ENCODE measurements at regions not wholly inside any gene's neighbourhood (a gene's known extent, or its start where the extent isn't known, plus 50 kb on each side); places are given as distances from the start of the nearest gene placed in this dataset.

DNA sequence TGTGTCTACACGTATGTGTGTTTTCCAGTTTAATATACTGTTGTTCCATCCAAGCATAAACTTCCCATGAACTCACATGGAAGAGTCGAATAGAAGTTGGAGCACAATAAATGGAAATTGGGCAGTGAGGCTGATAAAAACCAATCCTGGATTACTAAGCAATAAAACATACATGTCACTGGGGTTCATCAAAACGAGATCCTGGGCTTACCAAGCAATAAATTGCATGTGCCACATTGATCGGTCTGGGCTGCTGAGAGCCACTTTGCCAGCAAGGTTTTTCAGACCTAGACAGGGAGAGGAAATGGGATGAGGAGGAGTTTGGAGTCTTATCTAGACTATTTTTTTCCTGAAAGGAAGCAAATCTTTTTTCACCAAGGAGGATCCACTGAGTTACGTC lies 322.3 kb upstream of the C16orf82 start:
- intact Hi-C loops (cut with DNase I): no loop called here
- no peak for DNase-seq

DNA sequence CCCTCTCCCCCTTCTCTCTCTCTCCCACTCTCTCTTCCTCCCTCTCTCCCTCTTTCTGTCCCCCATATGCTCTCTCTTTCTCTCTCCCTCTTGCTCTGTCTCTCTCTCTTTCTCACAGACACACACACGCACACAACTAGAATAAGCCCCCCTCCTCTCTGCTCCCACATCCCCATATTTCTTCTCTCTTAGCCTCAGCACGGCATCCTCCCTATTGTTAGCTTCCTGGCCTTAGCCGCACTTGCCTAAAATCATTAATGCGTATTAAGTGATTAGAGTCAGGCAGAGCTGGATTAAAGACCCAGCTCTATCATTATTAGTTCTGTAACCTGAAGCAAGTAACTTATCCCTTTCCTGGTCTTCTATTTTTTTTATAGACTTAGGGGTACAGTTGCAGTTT lies 319.0 kb upstream of the C16orf82 start:
- intact Hi-C loops (cut with DNase I): no loop called here
- DNase-seq: no peak

DNA sequence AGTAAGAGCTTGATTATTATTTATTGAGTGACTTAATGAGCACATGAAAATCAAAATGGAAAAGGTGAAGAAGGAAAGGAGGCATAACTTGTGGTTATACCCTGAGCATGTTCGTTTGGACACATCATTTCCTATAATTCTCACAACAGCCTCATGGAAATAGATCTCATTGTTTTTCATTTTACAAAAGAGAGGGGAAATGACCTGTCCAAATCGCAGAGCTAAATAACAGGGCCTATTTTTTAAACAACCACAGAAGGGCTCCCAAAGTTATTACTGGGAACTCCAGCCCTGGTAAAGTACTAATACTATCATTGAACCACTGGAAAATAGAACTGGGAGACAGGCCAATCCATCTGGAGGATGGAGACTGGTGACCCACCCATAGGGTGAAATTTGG lies 317.7 kb upstream of the C16orf82 start:
- DNase-seq: no peak

DNA sequence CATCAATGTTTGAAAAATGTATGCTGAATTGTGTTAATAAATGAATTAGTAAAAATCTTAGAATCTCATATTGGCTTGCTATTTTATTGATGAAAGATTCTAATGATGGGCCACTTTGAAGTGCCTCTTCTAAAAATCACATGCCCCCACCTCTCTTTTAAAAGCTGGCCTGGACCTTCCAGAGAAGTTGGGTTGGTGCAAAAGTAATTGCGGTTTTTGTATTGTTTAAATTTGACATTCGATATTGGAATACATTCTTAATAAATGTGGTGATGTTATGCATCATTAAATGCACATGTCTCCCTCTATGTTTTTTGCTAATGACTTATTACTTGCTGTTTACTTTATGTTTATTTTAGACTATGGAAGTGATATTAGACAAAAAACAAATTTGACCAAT lies 314.6 kb upstream of the C16orf82 start:
- no peak for DNase-seq
- intact Hi-C loops (cut with DNase I): no loop called here

More for the DNA sequence above, 317.7 kb upstream of the C16orf82 start:
- intact Hi-C loops (cut with DNase I): no loop called here

DNA sequence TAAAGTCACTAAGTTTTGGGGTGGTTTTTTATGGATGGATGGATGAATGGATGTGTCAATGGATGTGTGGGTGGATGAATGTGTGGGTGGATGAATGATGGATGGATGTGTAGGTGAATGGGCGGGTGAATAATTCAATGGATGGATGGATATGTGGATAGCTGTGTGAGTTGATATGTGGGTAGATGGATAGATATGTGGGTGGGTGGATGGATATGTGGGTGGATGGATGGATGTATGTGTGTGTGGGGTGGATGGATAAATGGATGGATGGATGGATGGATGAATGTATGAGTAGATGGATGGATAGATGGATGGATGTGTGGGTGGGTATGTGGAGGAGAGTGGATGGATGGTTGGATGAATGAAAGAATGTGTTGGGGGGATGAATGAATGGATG lies 310.1 kb upstream of the C16orf82 start:
- no peak for DNase-seq
- intact Hi-C loops (cut with DNase I): no loop called here

DNA sequence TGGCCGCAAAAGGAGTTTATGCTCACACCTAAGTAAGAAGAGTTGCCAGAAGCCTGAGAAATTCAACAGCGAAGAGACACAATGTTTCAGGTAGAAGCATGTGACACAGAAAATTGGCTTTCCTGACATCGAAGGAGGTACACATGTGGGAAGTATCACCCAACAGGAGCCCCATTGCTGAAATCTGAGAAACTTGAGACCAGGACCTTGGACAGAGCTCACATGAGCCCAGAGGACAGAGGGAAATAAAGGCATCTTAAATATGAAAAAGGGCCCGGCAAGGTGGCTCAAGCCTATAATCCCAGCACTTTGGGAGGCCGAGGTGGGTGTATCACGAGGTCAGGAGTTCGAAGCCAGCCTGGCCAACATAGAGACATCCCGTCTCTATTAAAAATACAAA lies 304.1 kb upstream of the C16orf82 start:
- intact Hi-C loops (cut with DNase I): no loop called here
- no peak for DNase-seq

DNA sequence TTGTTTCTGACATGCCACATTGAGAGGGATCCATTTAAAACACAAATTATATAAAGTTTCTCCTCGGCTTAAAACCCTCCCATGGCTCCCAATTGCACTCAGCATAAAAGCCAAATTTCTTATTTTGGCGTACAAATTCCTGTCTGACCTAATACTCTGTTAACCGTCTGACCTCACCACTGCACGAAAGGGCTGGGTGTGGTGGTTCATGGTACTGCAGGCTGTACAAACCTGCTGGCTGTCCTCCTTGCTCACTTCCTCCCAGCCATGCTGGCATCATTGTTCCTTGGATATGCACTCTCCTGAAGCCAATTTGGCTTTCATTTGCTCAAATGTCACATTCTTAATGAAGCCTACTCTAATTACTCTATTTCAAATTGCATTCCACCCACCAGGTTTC lies 301.6 kb upstream of the C16orf82 start:
- intact Hi-C loops (cut with DNase I): no loop called here
- DNase-seq: no peak

DNA sequence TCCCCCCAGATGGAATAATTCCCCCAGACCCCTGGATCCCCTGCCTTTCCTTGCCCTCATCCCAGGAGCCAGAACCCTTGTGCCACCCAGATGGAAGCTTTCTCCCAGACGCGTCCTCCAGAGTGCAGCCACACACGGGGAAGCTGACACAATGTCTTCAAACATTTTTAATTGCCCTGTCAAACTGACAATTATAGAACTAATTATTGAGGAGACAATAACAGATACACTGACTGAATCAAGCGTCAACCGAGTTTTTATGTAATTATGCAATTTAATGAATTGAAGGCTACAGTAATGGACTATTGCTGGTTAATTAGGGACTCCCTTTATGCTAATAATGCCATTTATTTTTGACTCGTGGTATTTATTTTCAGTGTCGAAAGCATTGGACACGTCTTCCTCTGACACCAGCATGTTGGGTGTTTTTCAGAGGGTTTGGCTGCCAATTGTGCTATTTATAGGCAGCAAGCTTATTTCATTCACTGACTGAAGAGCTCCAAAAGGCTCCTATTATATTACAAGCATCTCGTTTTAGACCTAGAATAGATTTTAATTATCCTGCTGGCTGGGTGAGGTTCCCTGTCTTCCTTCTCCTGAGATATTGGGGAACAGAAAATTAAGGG lies 298.2 kb upstream of the C16orf82 start:
- intact Hi-C loops (cut with DNase I): no loop called here
- no peak for DNase-seq

DNA sequence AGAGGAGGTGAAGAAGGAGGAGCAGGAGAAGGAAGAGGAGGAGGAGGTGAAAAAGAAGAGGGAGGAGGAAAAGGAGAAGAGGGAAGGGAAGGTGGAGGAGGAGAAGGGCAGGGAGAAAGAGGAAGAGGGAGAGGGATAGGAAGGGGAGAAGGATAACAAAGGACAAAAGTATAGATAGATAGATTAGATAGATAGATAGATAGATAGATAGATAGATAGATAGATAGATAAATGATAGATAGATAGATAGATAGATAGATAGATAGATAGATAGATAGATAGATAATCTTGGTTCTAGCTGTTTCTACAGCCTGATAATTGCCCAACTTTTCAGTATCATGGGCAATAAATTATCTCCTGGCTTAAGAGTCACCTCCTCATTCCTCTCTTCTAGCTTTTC lies 296.2 kb upstream of the C16orf82 start:
- no peak for DNase-seq
- intact Hi-C loops (cut with DNase I): no loop called here

DNA sequence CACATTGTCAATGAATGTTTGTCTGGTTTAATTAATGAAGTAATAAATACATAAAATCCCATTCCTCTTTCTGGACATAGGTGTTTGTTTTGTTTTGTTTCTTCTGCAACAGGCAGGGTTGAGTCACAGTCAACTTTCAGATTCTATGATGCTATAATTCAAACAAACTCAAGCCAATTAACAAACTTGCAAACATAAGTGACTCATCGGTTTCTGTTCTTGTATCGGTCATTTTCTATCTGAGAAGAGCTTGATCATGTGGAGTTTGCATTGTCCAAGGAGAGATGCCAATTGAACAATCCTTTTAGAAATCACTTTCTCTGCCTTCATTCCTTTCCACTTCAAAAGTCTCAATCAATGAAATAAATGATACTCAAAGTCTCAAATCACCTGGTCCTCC lies 294.2 kb upstream of the C16orf82 start:
- no peak for DNase-seq
- intact Hi-C loops (cut with DNase I): no loop called here

DNA sequence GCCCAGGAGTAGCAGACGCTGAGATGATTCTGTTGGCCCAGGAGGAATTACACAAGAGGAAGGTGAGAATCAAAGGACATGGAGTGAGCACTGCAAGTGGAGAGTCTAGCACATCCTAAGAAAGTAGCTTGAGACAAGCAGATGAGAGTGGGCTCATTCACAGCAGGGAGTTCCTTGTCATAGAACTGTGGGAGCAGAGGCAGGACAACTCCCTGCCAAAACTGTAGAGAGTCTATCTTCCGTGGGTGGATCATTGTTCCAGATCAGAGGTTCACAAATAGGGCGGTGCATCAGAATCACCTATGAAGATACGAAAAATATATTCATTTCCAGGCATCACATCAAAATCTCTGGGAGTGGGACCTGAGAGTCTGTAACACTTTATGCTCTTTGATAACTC lies 288.9 kb upstream of the C16orf82 start:
- no peak for DNase-seq
- intact Hi-C loops (cut with DNase I): no loop called here

DNA sequence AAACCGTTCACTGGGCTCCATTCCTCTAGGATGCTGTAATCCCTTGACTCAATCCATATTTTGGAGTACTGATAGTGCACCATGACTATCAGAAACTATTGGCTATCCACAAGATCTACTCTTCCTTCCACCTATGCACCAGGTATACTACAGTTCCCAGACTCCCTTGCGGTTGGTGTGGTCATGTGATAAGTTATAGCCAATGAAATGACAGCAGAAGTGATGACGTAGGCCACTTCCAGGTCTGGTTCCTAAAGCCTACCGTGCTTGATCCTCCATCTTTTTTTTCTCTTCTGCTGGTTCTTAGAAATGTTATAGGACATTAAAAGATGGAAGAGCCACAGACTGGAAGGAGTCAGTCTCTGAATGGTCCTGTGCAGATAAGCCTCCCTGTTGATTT lies 278.8 kb upstream of the C16orf82 start:
- intact Hi-C loops (cut with DNase I): no loop called here
- no peak for DNase-seq

DNA sequence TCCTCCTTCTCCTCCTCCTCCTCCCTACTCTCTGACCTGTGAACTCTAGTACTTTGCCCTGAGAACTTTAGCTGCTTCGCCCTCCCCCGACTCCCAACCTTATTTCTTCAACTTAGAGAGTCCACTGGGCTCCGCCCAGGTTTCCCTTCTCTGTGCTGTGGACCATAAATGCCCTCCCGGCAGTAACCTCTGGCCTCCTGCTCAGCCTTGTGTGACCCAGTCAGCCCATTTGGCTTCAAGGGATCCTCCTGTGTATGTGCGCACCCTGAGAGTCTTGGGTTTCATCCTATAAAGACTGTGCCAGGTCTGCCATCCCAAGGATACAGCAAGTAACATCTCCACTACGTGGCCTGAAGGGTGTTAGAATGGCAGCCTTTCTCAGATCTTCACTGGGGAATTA lies 275.6 kb upstream of the C16orf82 start:
- intact Hi-C loops (cut with DNase I): loop anchor here (10.0 kb wide), 1 partner anchor 956 kb away; no protein-coding TSS in a partner anchor
- DNase-seq: no peak

DNA sequence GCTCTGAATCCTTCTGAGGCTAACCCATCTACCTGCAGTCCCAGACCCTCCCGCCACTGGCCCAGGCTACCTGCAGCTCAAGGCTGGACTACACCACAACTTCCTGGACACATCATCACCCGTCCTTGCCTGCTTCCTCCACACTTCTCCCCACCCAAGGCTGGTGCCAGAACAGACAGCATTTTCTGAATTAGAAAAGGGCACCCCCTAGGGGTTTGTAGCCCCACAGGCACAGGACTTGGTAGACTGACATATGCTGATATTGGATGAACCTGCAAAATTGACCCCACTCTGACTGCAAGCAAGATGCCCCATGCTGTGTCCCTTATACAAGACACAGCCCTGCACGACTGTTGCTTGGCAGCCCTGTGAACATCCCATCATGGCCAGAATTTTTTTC lies 271.5 kb upstream of the C16orf82 start:
- DNase-seq: peak in 2 of 10 donors; percentile 17 to 28
- intact Hi-C loops (cut with DNase I): loop anchor here (10.0 kb wide), 1 partner anchor 960 kb away; no protein-coding TSS in a partner anchor

DNA sequence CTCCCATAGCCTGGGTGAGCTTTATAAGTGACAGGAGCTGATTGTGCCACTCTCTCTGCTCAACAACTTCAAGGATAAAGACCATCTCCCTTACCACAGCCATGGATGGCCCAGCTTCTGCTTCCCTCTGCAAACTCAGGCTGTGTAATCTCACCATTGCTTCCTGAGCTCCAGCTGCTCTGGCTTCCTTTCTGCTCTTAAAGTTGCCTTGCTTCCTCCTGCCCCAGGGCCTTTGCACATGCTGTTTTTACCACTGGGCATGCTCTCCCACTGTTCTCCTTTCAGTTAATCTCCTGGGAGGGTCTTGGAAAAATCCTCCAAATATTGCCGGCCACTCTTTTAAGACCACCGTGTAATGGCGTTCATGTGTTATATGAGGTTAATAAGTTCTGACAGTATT lies 265.1 kb upstream of the C16orf82 start:
- intact Hi-C loops (cut with DNase I): no loop called here
- no peak for DNase-seq

DNA sequence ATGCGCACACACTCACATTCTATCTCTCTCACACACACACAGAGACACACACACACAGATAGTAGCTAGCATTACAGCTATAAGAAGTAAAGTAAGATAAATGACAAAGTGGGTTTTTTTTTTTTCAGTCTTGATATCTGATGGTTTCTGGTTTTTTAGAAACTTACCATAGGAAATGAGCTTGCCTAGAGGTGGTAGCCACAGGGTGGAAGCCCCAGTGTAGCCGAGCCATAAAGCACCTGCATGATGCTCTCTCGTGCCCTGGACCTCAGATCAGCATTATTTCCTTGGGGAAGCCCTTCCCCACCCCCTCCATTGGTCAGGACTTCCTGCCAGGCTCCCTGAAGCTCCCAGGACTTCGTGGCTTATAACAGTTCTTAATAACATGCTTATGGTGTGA lies 264.3 kb upstream of the C16orf82 start:
- no peak for DNase-seq
- intact Hi-C loops (cut with DNase I): no loop called here

DNA sequence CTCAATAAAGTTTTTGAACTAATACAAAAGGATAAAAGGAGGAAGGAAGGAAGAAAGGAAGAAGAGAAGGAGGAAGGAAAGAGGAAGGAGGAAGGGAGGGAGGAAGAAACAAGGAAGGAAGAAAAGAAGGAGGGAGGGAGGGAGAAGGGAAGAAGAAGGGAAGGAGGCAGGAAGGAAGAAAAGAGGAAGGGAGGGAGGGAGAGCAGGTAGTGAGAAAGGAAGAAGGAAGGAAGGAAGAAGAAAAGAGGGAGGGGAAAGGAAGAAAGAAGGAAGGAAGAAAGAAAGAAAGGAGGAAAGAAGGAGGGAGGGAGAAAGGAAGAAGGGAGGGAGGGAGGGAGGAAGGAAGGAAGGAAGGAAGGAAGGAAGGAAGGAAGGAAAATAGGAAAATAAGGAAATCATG lies 263.8 kb upstream of the C16orf82 start:
- intact Hi-C loops (cut with DNase I): no loop called here
- no peak for DNase-seq

DNA sequence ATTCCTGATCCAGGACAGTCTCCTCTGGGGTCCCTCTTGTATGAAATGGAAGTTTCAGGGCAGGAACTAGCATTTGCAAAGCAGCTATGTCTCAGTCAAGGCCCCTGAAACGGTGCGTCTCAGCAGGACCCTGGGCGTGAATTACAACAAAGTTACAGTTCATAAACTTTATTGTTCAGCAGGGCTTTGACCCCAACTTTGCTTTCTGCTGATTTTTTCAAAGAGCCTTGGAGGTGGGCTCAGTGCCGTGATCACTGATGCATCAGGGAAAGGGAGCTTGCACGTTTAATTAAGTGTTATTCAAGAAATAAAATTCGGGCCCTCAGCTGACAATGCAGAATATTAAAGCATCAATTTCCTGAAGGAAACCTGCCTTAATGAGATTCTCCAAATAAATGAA lies 260.1 kb upstream of the C16orf82 start:
- intact Hi-C loops (cut with DNase I): no loop called here
- DNase-seq: no peak

DNA sequence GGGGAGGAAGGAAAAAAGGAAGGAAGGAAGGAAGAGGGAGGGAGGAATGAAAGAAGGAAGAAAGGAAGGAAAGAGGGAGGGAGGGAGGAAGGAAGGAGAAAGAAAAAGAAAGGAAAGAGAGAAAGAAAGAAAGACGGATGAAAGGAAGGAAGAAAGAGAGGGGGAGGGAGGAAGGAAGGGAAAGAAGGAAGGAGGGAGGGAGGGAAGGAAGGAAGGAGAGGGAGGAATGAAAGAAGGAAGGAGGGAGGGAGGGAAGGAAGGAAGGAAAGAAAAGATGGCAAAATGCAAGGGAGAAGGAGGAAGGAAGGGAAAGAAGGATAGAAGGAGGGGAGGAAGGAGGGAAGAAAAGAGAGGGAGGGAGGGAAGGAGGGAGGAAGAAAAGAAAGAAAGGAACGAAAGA lies 257.3 kb upstream of the C16orf82 start:
- intact Hi-C loops (cut with DNase I): no loop called here
- no peak for DNase-seq

DNA sequence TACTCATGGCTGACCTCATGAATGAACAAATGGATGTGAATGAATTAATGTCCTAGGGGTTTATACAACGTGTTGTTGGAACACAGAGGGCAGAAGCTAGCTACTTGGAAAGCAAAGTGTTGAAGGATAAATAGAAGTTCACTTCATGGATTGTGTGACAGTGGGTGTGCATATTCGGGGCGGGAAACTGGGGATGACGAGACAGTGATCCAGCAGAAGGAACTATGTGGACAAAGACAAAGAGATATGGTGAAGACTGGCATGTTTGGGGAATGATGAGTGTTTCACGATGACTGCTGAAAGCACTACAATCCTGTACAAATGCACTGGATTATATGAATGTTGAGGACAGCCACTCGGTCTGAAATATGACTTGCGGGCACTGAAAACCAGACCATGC lies 250.5 kb upstream of the C16orf82 start:
- no peak for DNase-seq
- intact Hi-C loops (cut with DNase I): no loop called here

DNA sequence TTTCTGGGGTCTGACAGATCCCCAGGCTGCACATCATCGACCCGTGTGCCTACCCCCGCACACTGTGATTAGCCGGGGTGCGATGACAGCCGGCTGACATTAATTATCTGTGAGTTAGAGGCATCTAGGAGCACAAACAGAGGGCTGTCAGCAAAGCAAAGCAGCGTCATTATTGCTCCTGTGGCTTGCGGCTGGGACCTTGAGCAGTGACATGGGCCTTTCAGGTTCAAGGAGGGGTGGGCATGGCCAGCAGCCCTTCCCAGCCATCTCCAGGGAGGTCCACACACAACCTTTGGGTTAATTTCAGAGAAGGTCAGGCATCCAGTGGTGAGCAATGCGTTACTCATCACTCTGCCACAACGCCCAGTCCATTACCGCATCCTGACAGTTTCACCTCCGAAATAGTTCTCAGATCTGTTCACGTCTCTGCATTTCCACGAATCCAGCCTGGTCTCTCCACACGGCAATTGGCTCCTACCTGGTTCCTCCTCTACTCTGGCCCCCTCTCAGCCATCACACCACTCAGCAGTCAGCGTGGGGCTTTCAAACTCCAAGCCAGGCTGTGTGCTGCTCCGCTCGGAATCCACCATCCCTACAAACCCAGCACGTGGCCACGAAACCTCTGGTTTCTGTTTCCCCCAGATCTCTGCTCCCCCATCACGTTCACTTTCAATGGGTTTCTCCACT lies 249.7 kb upstream of the C16orf82 start:
- intact Hi-C loops (cut with DNase I): no loop called here
- no peak for DNase-seq

DNA sequence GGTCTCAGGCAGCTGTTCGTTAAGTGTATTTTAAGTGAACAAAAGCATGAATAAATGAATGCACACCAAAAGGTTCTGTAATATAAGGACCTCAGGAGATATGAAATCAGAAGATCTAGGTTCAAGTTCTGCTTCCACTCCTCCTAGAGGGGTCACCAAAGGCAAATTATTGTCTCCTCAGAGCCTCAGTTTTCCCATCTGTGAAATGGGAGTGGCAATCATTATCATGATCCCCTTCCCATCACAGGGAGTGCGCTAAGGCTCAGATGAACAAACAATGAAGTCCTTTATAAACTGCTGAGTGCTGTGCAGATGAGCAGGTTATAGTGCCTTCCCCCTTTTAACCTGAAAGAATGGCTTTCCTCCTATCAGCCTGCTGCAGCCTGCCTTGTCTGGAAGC lies 248.3 kb upstream of the C16orf82 start:
- DNase-seq: no peak
- intact Hi-C loops (cut with DNase I): no loop called here

DNA sequence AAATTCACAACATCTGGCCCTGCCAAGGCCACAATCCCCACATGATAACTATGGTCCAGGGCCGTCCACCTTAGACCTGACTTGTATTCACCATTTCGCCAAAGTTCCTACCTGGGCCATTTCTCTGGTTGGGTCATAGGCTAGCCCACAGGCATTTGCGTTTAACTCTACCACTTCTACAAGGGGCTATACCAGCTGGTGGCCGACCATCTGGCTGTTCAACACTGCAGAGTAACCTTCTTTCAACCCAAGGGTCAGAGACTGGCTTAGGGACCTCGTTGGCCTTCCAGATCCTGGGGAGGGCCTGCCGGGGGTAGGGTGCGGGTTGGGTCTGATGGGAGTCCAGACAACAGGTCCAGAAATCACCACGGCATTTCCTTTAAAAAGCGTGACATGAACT lies 242.3 kb upstream of the C16orf82 start:
- no peak for DNase-seq
- intact Hi-C loops (cut with DNase I): no loop called here
